ENCODE measurements at regions not wholly inside any gene's neighbourhood (a gene's known extent, or its start where the extent isn't known, plus 50 kb on each side); places are given as distances from the start of the nearest gene placed in this dataset.
"Not testable (repeated sequence)": the region's sequence is repeated elsewhere in the genome, so short reads cannot be mapped to it uniquely, and the experiment has no call there.

GRCh38 chrY:26359869-26360268, 738.0 kb downstream of the CDY1 start:
- 0% methylated on average over 5 of the region's 5 CpGs for WGBS (ENCODE audit: low lambda C conversion rate)
- POLR2A ChIA-PET: not testable (repeated sequence)

GRCh38 chrY:26360472-26360871, 738.6 kb downstream of the CDY1 start:
- ATAC-seq; H3K4me2 ChIP-seq (ENCODE audit: low read depth, low read length); H3K4me1 ChIP-seq (ENCODE audit: insufficient read depth, low read length); H3K27me3 ChIP-seq (ENCODE audit: control insufficient read depth in 1 of 2, insufficient read depth in 2 of 2, low read length in 2 of 2); H3K9me3 ChIP-seq (ENCODE audit: low read length); intact Hi-C loops (cut with micrococcal nuclease; ENCODE audit: unreplicated experiment); CTCF ChIA-PET (ENCODE audit: low intra/inter-chr PET ratio, low total read pairs); H3K9ac ChIP-seq (ENCODE audit: insufficient read depth, low read depth, low read length); POLR2A ChIA-PET; H4K20me1 ChIP-seq (ENCODE audit: insufficient read depth, low read length); in situ Hi-C loops (cut with HindIII; ENCODE audit: extremely low pct_ligation_motif_present, low pct_unique_long_range_greater_than_20kb); H3K79me2 ChIP-seq (ENCODE audit: insufficient read depth, low read length); H3K4me3 ChIP-seq (replicated peaks in 1 of 3; ENCODE audit: insufficient read depth in 1 of 3, low read depth in 2 of 3, low read length in 3 of 3); BruUV-seq (replicated peaks); H3K36me3 ChIP-seq (replicated peaks in 1 of 2; ENCODE audit: control insufficient read depth in 1 of 2, insufficient read depth in 2 of 2, low read length in 2 of 2); H2AFZ ChIP-seq (ENCODE audit: low read length); H3K27ac ChIP-seq (ENCODE audit: extremely low read length, insufficient read depth, low read length); DNase-seq (ENCODE audit: low spot score); FAIRE-seq: not testable (repeated sequence)
- 100% methylated on average over 1 of the region's 1 CpG for WGBS (ENCODE audit: low lambda C conversion rate)

More at GRCh38 chrY:26359869-26360268, 738.0 kb downstream of the CDY1 start:
- H3K4me2 ChIP-seq (ENCODE audit: low read depth, low read length); H3K9ac ChIP-seq (ENCODE audit: insufficient read depth, low read depth, low read length); H3K36me3 ChIP-seq (replicated peaks in 1 of 2; ENCODE audit: control insufficient read depth in 1 of 2, insufficient read depth in 2 of 2, low read length in 2 of 2); in situ Hi-C loops (cut with HindIII; ENCODE audit: extremely low pct_ligation_motif_present, low pct_unique_long_range_greater_than_20kb); ATAC-seq; H4K20me1 ChIP-seq (ENCODE audit: insufficient read depth, low read length); H3K79me2 ChIP-seq (ENCODE audit: insufficient read depth, low read length); intact Hi-C loops (cut with micrococcal nuclease; ENCODE audit: unreplicated experiment); CTCF ChIA-PET (ENCODE audit: low intra/inter-chr PET ratio, low total read pairs); H3K27me3 ChIP-seq (ENCODE audit: control insufficient read depth in 1 of 2, insufficient read depth in 2 of 2, low read length in 2 of 2); FAIRE-seq; BruUV-seq (replicated peaks); H3K27ac ChIP-seq (ENCODE audit: extremely low read length, insufficient read depth, low read length); H3K4me1 ChIP-seq (ENCODE audit: insufficient read depth, low read length); H2AFZ ChIP-seq (ENCODE audit: low read length); DNase-seq (ENCODE audit: low spot score); H3K9me3 ChIP-seq (ENCODE audit: low read length); H3K4me3 ChIP-seq (replicated peaks in 1 of 3; ENCODE audit: insufficient read depth in 1 of 3, low read depth in 2 of 3, low read length in 3 of 3): not testable (repeated sequence)

GRCh38 chrY:26363442-26363841, 741.5 kb downstream of the CDY1 start:
- H3K9me3 ChIP-seq (ENCODE audit: low read length); H3K27me3 ChIP-seq (ENCODE audit: control insufficient read depth in 1 of 2, insufficient read depth in 2 of 2, low read length in 2 of 2); H3K9ac ChIP-seq (ENCODE audit: insufficient read depth, low read depth, low read length); BruUV-seq (replicated peaks); H3K27ac ChIP-seq (ENCODE audit: extremely low read length, insufficient read depth, low read length); H2AFZ ChIP-seq (ENCODE audit: low read length); ATAC-seq; intact Hi-C loops (cut with micrococcal nuclease; ENCODE audit: unreplicated experiment); DNase-seq (ENCODE audit: low spot score); H4K20me1 ChIP-seq (ENCODE audit: insufficient read depth, low read length); FAIRE-seq; H3K4me1 ChIP-seq (ENCODE audit: insufficient read depth, low read length); H3K79me2 ChIP-seq (ENCODE audit: insufficient read depth, low read length); CTCF ChIA-PET (ENCODE audit: low intra/inter-chr PET ratio, low total read pairs); H3K4me3 ChIP-seq (replicated peaks in 1 of 3; ENCODE audit: insufficient read depth in 1 of 3, low read depth in 2 of 3, low read length in 3 of 3); in situ Hi-C loops (cut with HindIII; ENCODE audit: extremely low pct_ligation_motif_present, low pct_unique_long_range_greater_than_20kb); H3K36me3 ChIP-seq (replicated peaks in 1 of 2; ENCODE audit: control insufficient read depth in 1 of 2, insufficient read depth in 2 of 2, low read length in 2 of 2); POLR2A ChIA-PET; H3K4me2 ChIP-seq (ENCODE audit: low read depth, low read length): not testable (repeated sequence)
- WGBS (ENCODE audit: low lambda C conversion rate): 0% methylated on average over 2 of the region's 2 CpGs

GRCh38 chrY:26366091-26366490, 744.2 kb downstream of the CDY1 start:
- 1% methylated on average over 6 of the region's 6 CpGs for WGBS (ENCODE audit: low lambda C conversion rate)
- BruUV-seq (replicated peaks); CTCF ChIA-PET (ENCODE audit: low intra/inter-chr PET ratio, low total read pairs); DNase-seq (ENCODE audit: low spot score); H3K27me3 ChIP-seq (ENCODE audit: control insufficient read depth in 1 of 2, insufficient read depth in 2 of 2, low read length in 2 of 2); H3K36me3 ChIP-seq (replicated peaks in 1 of 2; ENCODE audit: control insufficient read depth in 1 of 2, insufficient read depth in 2 of 2, low read length in 2 of 2); ATAC-seq; H4K20me1 ChIP-seq (ENCODE audit: insufficient read depth, low read length); H2AFZ ChIP-seq (ENCODE audit: low read length); H3K4me2 ChIP-seq (ENCODE audit: low read depth, low read length); H3K4me3 ChIP-seq (replicated peaks in 1 of 3; ENCODE audit: insufficient read depth in 1 of 3, low read depth in 2 of 3, low read length in 3 of 3); intact Hi-C loops (cut with micrococcal nuclease; ENCODE audit: unreplicated experiment); POLR2A ChIA-PET; H3K9ac ChIP-seq (ENCODE audit: insufficient read depth, low read depth, low read length); FAIRE-seq; H3K79me2 ChIP-seq (ENCODE audit: insufficient read depth, low read length); H3K4me1 ChIP-seq (ENCODE audit: insufficient read depth, low read length); H3K9me3 ChIP-seq (ENCODE audit: low read length); in situ Hi-C loops (cut with HindIII; ENCODE audit: extremely low pct_ligation_motif_present, low pct_unique_long_range_greater_than_20kb); H3K27ac ChIP-seq (ENCODE audit: extremely low read length, insufficient read depth, low read length): not testable (repeated sequence)
